NCI-H1105 treated with DMSO at 0.1 percent for 48 hours (cell line): ENCODE measurements at regions not wholly inside any gene's neighbourhood (a gene's known extent, or its start where the extent isn't known, plus 50 kb on each side); places are given as distances from the start of the nearest gene placed in this dataset.
"Not testable (repeated sequence)": the region's sequence is repeated elsewhere in the genome, so short reads cannot be mapped to it uniquely, and the experiment has no call there.

Experiments
- DNase-seq: peaks from one replicate; lab custom pipeline; 2025; lab: John Stamatoyannopoulos, UW

GRCh38 chr2:194545978-194546377 lies 1111.0 kb upstream of the SLC39A10 start:
- no peak for DNase-seq

DNA sequence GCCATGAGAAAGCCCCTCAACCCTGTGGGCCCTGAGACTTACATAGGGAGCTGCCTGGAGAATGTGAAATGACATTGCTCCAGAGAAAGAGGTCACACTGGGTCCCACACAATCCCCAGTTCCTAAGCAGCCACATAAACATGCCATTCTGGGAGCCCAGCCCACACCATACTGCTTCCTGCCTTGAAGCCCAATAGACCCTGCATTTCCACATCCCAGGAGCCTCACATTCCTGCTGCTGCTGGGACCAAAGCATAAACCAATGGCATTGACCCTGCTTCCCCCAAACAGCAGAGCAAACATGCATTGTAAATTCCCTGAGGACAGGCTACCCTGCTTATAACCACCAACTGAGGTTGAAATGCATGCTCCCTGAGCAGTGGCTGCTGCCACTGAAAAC lies 1117.6 kb upstream of the SLC39A10 start:
- no peak for DNase-seq

- DNase-seq: no peak
These were observed 1130.9 kb upstream of the SLC39A10 start for GRCh38 chr2:194526121-194526520.

DNA sequence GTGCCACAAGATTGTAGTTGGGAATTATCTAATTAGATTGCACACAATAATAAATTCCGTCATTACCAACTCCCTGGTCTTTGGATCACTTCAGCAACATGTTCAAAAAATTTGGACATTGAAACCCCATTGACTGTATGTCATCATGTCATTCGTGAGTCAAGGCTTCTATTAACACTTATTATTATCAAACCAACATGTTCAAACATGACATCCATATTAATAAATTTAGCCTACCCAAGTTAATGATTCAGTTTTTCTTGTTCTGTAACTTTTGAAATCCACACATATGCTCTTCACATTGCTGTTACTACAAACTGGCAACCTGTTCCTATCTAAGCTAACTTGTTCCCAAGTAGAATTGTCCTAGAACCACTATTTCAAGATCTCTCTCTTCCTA lies 1142.7 kb upstream of the SLC39A10 start:
- DNase-seq: no peak

DNA sequence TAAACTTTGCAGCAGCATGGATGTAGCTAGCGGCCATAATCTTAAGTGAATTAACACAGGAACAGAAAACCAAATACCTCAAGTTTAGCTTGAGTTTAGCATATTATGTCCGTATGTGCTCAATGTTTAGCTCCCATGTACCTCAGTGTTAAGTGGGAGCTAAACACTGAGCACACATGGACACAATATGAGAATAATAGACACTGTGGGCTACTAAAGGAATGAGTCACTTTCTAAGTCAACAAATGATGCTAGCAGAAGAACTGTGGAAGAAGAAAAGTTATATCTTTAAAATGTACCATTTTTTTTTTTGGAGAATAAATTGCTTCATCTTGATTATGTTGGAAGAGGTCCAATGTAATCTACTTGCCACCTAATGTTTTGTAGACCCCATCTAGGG lies 1146.0 kb upstream of the SLC39A10 start:
- not testable (repeated sequence) for DNase-seq

GRCh38 chr2:194504876-194505275 lies 1152.2 kb upstream of the SLC39A10 start:
- not testable (repeated sequence) for DNase-seq

DNA sequence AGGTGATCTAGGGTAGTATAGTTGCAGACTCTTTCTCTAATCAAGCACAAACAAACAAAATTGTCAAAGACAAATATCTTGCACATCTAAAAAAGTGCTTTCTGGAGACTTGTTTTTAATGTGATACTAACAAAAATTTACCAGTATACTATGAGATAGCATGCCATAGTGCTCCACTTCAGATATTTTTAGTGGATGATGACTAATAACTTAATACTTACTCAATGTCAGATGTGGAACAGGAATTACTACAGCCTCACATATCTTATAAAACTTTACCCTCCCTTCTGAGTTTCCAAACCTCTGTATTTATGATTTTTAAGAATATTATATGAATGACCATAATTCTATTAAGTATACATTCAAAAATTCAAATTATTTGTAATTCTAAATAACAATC lies 1162.0 kb upstream of the SLC39A10 start:
- no peak for DNase-seq

- DNase-seq: peak; percentile 21
These were observed 1162.6 kb upstream of the SLC39A10 start for GRCh38 chr2:194494401-194494800.

GRCh38 chr2:194491409-194492115 lies 1165.5 kb upstream of the SLC39A10 start:
- no peak for DNase-seq

- no peak for DNase-seq
These were observed 1170.7 kb upstream of the SLC39A10 start for GRCh38 chr2:194486326-194486725.

- no peak for DNase-seq
These were observed 1174.0 kb upstream of the SLC39A10 start for GRCh38 chr2:194483041-194483440.

GRCh38 chr2:194465641-194466040 lies 1191.4 kb upstream of the SLC39A10 start:
- DNase-seq: no peak

- no peak for DNase-seq
These were observed 1191.9 kb upstream of the SLC39A10 start for GRCh38 chr2:194464964-194465638.

DNA sequence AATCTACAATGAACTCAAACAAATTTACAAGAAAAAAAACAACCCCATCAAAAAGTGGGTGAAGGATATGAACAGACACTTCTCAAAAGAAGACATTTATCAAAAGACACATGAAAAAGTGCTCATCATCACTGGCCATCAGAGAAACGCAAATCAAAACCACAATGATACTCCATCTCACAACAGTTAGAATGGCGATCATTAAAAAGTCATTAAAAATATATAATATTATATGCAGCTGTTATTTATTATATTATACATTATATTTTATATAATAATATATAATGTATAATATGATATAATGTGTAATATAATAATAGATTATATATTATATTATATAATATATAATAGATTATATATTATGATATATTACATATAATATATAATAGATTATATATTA lies 1194.1 kb upstream of the SLC39A10 start:
- DNase-seq: not testable (repeated sequence)

DNA sequence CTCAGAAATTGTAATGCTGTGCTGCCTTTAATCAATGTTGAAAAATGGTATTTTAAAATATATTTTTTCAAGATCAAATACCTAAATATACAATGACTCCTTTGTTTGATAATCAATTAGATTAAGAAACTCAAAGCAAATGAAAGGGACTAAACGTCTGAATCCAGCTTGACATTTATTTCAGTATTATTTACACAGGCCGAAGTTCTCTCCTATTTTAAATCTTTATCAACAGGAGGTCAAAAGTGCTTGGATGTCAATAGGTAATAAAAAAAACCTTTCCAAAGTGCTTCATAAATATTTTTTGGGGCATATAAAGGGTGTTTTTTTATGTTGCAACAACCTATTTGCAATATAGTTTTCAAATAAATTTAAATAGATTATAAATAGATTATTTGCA lies 1201.7 kb upstream of the SLC39A10 start:
- no peak for DNase-seq

- no peak for DNase-seq
These were observed 1204.5 kb upstream of the SLC39A10 start for GRCh38 chr2:194452504-194452903.

- DNase-seq: no peak
These were observed 1211.8 kb upstream of the SLC39A10 start for GRCh38 chr2:194445226-194445625.

DNA sequence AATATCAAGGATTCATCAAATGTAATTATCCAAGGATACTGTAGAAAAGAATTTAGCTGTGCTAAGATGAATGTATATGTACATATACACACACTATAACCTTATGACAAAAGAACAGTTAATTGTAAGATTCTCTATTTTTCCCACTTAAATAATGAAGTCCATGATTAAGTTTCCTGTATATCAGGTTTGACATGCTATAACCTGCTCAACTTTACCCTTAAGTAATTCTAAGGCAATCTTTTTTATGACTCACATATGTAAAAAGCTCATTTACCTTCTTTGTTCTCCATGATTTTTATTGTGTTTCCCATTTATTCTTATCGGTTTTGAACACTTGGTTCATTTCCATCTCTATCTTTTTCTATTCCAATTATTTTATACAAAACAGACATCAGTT lies 1213.1 kb upstream of the SLC39A10 start:
- DNase-seq: peak; percentile 41

GRCh38 chr2:194424683-194425209 lies 1232.3 kb upstream of the SLC39A10 start:
- DNase-seq: no peak

DNA sequence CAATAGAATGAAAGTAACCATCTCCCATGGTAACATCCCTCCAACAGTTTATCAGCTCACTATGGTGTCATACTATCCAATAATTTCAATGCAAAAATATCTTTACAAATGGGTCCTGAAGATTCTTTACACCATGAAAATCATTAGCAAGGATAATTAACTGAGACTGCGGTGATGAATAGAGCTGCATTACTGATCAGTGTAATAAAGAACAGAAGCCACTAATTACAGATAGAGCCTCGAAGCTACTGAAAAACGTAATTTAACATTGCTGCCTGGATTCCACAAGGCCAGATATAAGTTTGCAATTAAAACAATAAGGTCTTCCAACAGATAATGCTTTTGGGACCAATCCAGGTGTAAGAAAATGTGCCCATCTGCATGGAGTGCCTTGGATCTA lies 1245.8 kb upstream of the SLC39A10 start:
- DNase-seq: no peak

GRCh38 chr2:194395818-194396217 lies 1261.2 kb upstream of the SLC39A10 start:
- DNase-seq: no peak

- DNase-seq: peak; percentile 82
These were observed 1271.7 kb upstream of the SLC39A10 start for GRCh38 chr2:194385376-194385775.

GRCh38 chr2:194383401-194383800 lies 1273.6 kb upstream of the SLC39A10 start:
- no peak for DNase-seq

DNA sequence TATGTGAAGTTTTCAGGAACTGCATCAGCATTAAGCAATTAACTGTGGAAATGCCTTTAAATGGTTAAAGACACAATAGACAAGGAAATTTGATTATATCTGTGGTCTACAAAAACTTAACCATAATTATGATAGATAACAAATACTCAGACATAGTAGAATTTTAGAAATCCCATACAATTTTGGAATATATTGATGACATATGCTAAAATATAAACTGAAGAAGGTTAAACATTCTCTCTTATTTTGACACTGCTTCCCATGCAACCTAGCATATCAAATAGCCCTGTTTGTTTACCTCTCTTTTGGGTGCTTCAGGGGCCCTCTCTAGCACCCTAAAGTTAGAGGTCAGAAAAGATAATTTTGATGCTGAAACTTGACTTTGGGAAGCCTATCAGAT lies 1274.8 kb upstream of the SLC39A10 start:
- no peak for DNase-seq
